NCI-H1930 (cell line): ENCODE measurements at regions not wholly inside any gene's neighbourhood (a gene's known extent, or its start where the extent isn't known, plus 50 kb on each side); places are given as distances from the start of the nearest gene placed in this dataset.
"Not testable (repeated sequence)": the region's sequence is repeated elsewhere in the genome, so short reads cannot be mapped to it uniquely, and the experiment has no call there.

ENCODE experiments used
- DNase-seq, 2 experiments: peaks; one replicate each; lab custom pipeline; 2025; lab: John Stamatoyannopoulos, UW

- DNase-seq: no peak
Measured at GRCh38 chr18:9017167-9017904, 85.2 kb upstream of the NDUFV2 start.

GRCh38 chr18:9017905-9018227 is 84.6 kb upstream of the NDUFV2 start:
- DNase-seq: no peak

DNA sequence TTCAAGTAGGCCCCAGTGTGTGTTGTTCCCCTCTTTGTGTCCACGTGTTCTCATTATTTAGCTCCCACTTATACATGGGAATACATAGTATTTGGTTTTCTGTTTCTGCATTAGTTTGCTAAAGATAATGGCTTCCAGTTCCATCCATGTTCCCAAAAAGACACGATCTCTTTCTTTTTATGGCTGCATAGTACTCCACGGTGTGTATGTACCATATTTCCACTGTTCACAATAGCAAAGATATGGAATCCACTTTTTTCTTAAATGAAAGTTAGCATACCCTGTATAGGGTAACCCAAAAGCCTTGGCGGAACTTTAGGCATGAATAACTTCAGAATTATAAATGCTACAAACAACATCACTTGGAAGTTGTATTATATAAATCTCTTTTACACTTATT is 83.4 kb upstream of the NDUFV2 start:
- no peak for DNase-seq

DNA sequence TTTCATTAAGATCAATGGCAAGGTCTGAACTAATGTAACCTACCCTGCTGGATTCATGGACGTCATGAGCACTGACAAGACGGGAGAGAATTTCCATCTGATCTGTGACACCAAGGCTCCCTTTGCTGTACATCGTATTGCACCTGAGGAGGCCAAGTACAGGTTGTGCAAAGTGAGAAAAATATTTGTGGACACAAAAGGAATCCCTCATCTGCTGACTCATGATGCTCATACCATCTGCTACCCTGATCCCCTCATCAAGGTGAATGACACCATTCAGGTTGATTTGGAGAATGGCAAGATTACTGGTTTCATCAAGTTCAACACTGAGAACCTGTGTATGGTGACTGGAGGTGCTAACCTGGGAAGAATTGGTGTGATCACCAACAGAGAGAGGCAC is 82.3 kb upstream of the NDUFV2 start:
- no peak for DNase-seq

DNA sequence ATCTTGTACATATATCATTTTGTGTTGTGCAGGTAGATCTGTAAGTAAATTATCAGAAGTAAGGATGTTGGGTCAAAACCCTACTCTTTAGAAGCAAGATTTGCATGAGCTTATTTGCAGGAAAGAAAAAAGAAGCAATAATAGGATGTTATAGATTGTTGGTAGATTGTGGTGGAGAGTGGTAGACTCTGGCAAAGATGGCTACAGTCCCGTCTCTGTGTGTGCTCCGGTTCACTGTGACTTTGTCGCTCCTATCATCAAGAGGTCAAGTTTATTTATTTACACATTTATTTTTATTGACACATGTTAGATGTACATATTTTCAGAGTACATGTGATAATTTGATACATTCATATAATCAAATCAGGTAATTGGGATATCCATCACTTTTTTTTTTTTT is 81.0 kb upstream of the NDUFV2 start:
- no peak for DNase-seq

DNA sequence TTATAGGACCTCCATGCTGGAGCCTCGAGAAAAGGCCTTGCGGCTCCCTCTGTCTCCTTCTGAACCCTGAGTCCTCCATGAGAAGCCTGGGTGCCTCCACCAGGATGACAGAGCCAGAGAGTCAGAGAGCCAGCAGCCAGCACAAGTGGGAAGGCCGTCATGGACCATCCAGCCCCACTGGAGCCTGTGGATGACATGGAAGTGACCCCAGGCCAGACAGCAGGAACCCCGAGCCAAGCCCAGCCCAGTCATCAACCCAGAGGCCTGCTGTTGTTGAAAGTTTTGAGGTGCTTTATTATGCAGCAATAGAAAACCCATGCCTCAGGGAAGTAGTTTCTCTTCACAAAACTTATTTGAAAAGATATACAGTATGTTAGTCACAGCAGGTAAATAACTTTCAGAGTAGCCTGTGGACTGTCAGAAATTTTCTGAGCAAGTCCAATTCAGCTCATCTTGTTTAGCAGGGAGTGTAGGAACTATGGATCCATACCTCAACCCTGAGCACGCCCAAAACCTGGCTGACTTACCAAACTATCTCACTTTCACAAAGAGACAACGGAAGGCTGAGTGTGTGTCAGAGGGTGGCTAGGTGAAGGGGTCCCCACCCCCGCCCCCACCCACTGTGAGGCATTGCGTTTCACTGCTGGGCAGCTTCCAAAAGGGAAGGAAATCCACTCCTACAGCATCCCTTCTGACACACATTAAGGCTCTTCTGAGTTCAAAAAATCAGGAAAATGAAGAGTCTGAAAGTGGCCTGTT is 79.9 kb upstream of the NDUFV2 start:
- no peak for DNase-seq

DNA sequence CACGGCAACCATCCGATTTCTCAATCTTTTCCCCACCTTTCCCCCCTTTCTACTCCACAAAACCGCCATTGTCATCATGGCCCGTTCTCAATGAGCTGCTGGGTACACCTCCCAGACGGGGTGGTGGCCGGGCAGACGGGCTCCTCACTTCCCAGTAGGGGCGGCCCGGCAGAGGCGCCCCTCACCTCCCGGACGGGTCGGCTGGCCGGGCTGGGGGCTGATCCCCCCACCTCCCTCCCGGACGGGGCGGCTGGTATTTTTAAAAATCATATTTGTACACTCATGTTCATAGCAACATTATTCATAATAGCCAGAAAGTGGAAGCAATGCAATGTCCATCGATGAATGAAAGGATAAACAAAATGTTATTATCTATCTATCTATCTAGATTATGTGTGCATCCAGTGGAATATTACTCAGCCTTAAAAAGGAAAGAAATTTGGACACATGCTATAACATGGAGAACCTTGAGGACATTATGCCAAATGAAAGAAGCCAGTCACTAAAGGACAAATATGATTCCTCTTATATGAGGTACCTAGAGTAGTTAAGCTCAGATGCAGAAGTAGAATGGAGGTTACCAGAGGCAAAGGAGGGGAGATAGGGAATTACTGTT is 78.4 kb upstream of the NDUFV2 start:
- DNase-seq: not testable (repeated sequence)

GRCh38 chr18:9025091-9025838 is 77.2 kb upstream of the NDUFV2 start:
- DNase-seq: no peak

GRCh38 chr18:9029131-9029530 is 73.4 kb upstream of the NDUFV2 start:
- no peak for DNase-seq

DNA sequence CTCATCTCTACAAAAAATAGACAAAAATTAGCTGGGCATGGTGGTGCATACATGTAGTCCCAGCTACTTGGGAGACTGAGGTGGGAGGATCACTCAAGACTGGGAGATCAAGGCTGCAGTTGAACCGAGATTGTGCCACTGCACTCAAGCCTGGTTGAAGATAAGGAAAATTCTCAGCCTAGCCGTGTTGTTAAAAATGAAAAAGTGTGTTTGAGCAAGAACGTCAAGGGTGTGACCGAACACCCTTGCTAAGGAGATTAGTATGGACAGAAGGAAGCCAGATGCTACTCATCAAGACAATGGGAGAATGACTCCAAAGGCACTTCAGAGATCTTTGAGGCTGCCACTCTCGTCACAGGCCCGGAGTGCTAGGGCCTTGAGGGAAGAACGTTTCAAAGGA is 70.0 kb upstream of the NDUFV2 start:
- DNase-seq: no peak

DNA sequence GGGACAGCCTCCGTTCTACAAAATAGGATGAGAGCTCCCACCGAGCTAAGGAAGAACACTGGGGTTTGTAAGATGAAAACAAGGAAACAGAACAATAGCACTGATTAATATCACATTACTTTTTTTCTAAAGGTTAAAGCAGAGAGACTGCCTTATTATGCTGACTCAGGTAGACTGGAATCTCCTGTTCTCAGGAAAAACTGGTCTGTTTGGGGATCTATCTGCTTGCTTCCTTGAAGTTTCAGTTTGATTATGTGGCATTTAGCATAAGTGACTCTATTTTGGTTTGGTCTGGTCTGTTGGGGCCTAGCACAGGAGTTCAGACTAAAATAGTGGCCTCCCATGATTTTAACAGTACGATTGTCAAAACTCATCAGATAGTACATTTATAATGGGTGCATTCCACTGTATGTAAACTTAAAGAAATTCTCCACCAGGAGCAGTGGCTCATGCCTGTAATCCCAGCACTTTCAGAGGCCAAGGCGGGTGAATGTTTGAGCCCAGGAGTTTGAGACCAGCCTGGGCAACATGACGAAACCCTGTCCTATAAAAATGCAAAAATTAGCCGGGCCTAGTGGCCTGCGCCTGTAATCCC is 64.1 kb upstream of the NDUFV2 start:
- DNase-seq: no peak

DNA sequence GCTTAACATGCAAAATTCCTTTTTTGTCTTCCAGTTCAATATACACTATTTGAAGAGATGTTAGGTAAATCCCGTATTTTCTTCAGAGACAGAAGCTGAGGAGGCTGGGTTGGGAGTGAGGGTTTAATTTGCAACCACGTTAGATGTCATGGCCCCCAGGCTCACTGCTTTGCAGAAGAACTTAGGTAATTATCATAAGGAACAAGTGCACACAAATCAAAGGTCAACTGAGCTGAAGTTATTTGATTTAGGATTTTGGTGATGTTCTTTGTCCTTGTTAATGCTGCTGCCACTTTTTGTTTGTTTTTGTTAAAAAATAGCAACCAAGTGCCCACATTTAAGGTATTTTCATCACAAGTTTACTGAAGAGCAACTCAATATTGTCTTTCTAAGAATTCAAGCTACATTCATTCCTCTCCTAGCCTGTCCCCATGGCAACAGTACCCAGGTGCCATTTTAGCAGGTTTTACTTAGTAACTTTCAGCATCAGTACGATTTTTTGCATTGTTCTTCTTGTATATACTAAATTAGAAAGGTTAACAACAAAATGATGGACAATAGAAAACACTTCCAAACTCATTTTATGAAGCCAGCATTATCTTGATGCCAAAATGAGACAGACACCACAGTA is 62.9 kb upstream of the NDUFV2 start:
- DNase-seq: no peak

DNA sequence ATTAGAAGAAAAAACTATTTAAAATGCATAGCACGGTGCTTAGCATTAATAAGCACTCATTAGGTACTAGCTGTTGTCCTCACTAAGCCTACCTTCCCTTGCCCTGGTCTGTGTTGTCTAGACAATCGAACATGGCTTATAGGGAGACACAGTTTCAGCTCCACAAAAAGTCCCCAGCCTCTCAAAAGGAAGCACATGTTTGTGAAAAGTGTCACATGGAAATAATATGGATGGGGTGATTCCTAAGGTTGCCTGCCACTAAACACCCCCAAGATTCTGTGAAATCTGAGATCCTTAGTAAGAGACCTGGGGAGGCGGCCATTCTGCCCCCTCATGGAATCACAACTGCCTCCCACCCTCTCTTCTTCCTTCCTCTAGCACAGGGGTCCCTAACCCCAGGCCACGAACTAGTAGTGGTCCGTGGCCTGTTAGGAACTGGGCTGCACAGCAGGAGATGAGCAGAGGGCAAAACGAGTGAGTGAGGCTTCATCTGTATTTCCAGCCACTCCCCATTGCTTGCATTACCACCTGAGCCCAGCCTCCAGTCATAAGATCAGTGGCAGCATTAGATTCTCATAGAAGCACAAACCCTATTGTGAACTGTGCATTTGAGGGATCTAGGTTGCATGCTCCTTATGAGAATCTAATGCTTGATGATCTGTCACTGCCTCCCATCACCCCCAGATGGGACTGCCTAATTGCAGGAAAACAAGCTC is 59.6 kb upstream of the NDUFV2 start:
- no peak for DNase-seq

DNA sequence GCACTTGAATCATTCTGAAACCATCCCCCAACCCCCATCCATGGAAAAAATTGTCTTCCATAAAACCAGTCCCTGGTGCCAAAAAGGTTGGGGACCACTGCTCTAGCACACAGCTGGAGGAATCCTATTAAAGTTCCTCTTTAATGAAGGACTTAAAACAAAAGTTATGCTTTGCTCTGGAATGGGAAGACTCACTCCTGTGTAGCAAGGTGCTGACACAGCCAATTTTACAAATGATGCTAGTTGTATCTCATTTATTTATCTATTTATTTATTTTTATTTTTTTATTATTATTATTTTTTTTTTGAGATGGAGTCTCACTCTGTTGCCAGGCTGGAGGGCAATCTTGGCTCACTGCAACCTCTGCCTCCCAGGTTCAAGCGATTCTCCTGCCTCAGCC is 58.9 kb upstream of the NDUFV2 start:
- no peak for DNase-seq

DNA sequence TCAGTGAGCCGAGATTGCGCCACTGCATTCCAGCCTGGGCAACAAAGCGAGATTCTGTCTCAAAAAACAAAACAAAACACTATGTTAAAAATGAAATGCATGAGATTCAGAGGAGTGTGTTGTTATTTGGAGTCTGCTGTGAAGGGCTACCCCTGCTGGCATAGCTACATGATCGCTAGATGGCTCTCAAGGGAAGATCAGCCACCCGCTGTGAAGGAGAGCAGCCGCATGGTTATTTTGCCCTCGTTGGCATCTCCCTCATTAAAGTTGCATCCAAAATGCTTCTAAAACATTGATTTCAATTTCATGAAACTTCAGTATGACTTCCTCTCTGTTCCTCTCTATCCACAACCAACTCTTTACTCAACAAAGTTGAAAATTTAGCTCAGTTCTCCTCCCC is 54.8 kb upstream of the NDUFV2 start:
- DNase-seq: no peak

DNA sequence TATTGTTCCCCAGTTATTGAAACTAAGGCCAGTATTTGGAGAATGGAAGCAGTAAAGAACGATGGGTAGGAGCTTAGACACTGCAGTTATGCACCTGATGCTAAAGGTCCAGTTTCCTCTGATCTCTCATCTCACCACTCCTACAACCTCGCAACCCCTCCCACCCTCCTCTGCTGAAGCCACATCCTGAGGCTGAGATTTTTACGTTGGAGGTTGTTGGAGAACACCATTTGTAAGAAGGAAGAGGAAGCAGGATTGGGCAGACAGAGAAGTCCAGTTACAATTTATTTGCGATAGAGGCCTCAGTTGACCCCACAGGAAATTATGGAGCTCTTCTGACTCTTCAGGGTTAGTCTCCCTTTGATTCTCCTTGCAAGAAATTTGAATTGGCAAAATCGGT is 54.3 kb upstream of the NDUFV2 start:
- DNase-seq: no peak

DNA sequence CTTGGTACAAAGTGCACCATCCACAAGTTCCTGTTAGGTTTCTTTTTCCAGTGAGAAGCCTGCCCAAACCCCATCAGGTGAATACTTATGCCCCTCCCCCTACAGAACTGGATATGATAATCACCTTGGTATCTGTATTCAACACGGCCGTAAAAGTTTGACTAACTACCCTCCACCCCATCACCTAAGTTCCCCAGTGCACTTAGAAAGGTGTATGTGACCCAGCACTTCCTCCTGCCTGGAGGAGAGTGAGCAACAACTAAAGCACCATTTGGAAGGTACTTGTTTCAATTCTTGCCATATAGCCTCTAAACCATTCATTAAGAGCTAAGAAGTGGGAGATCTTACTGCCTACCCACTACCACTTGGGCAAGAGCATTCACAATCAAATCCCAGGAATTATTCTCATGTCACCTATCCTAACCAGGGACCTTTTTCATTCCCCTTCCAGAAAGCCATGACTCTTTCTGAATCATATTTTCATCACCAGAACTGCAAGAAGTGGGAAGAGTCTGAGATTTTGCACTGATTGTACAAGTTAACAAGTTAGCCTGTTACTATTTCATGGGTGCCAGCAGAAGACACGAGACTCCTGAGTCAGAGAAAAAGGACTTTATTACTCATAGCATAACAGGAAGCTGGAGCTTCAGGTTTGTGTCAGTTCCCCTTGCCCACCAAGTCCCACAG is 53.5 kb upstream of the NDUFV2 start:
- DNase-seq: no peak

DNA sequence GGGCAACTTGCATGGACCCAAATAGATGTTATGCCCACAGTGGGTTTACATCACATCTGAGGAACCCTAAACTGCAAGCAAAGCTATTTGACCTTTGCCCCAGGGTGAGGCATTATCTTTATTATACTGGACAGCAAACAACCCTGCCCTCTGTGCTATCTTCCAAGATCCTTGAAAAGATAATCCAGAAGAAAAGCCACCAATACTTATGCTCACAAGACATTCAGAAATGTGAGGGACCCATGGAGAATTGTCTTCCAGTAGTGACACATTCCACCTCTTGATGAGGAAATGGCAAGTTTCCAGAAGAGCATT is 53.0 kb upstream of the NDUFV2 start:
- DNase-seq: no peak

DNA sequence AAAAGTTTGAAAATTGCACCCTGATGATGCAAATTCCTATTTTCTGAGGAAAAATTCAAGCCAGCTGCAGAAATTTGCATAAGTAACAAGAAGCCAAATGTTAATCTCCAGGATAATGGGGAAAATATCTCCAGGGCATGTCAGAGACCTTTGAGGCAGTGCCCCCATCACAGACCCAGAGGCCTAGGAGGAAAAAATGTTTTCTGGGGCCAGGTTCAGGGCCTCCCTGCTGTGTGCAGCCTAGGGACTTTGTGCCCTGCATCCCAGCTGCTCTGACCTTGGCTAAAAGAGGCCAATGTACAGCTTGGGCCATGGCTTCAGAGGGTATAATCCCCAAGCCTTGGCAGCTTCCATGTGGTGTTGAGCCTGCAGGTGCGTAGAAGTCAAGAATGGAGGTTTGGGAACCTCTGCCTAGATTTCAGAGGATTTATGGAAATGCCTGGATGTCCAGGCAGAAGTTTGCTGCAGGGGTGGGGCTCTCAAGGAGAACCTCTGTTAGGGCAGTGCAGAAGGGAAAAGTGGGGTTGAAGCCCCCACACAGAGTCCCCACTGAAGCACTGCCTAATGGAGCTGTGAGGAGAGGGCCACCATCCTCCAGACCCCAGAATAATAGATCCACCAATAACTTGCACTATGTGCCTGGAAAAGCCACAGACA is 51.7 kb upstream of the NDUFV2 start:
- DNase-seq: not testable (repeated sequence)
